Endothelial cell of umbilical vein (primary cell): ENCODE measurements at regions not wholly inside any gene's neighbourhood (a gene's known extent, or its start where the extent isn't known, plus 50 kb on each side); places are given as distances from the start of the nearest gene placed in this dataset.

ENCODE experiments used
- EZH2 ChIP-seq: IDR thresholded peaks from 2 replicates; pipeline ENCODE4 v1.6.1; 2012; ENCODE audit warnings: borderline replicate concordance, low read depth, mild to moderate bottlenecking, moderate library complexity, low read length, inconsistent platforms; ENCODE audit not compliant: severe bottlenecking
- POLR2A ChIP-seq: IDR thresholded peaks from 2 replicates; pipeline ENCODE4 v1.6.1; 2012; ENCODE audit warnings: low read depth, mild to moderate bottlenecking, control low read depth, low read length
- POLR2AphosphoS5 ChIP-seq: IDR thresholded peaks from 2 replicates; pipeline ENCODE4 v1.6.1; 2012; ENCODE audit warnings: low read depth, mild to moderate bottlenecking, control low read depth, low read length, moderate library complexity; ENCODE audit not compliant: insufficient read depth
- TF ChIP-seq, protein P1 (sequence below), 2 donors: IDR thresholded peaks; 1 replicate in 1 of 2; 2 replicates in 1 of 2; pipeline ENCODE4 v1.5.1; 2011; ENCODE audit warnings: low read length in 2 of 2, mild to moderate bottlenecking in 2 of 2, moderate library complexity in 2 of 2, control low read depth in 1 of 2, inconsistent platforms in 1 of 2, low read depth in 1 of 2; ENCODE audit not compliant: insufficient read depth in 1 of 2; ENCODE audit errors: extremely low read depth in 1 of 2

- TF ChIP-seq, protein P1, sequence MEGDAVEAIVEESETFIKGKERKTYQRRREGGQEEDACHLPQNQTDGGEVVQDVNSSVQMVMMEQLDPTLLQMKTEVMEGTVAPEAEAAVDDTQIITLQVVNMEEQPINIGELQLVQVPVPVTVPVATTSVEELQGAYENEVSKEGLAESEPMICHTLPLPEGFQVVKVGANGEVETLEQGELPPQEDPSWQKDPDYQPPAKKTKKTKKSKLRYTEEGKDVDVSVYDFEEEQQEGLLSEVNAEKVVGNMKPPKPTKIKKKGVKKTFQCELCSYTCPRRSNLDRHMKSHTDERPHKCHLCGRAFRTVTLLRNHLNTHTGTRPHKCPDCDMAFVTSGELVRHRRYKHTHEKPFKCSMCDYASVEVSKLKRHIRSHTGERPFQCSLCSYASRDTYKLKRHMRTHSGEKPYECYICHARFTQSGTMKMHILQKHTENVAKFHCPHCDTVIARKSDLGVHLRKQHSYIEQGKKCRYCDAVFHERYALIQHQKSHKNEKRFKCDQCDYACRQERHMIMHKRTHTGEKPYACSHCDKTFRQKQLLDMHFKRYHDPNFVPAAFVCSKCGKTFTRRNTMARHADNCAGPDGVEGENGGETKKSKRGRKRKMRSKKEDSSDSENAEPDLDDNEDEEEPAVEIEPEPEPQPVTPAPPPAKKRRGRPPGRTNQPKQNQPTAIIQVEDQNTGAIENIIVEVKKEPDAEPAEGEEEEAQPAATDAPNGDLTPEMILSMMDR (IDR thresholded peaks at IDR 0.05; ENCODE audit: extremely low read depth in 1 of 2, insufficient read depth in 1 of 2, low read depth in 1 of 2, low read length in 2 of 2): no peak
- TF ChIP-seq POLR2AphosphoS5: no peak
- no peak for TF ChIP-seq POLR2A
- TF ChIP-seq EZH2: no peak
Measured at GRCh38 chr2:65549631-65550030, 117.2 kb upstream of the SPRED2 start.
